Right atrium auricular region (tissue), 2 donors: ENCODE measurements at regions not wholly inside any gene's neighbourhood (a gene's known extent, or its start where the extent isn't known, plus 50 kb on each side); places are given as distances from the start of the nearest gene placed in this dataset.

Experiments
- DNase-seq: peaks from one replicate; pipeline ENCODE4 v3.0.0-alpha.2; 2019; ENCODE audit warnings: low spot score
- H3K27ac ChIP-seq, 2 donors: fragments of 200-600 bp; sonication (generic); 1 replicate in 1 of 2; 2 replicates in 1 of 2; pipeline ENCODE4 v1.5.1; 2016 to 2019
- H3K27me3 ChIP-seq, 2 donors: fragments of 200-600 bp; sonication (generic); one replicate each; pipeline versions ENCODE4 v1.5.1 to v1.6.0; 2017 to 2019
- H3K36me3 ChIP-seq: fragments of 200-600 bp; sonication (generic); one replicate; pipeline ENCODE4 v1.5.1; 2016
- H3K4me1 ChIP-seq, 2 donors: fragments of 200-600 bp; sonication (generic); one replicate each; pipeline versions ENCODE4 v1.5.1 to v1.6.0; 2017 to 2019
- H3K4me3 ChIP-seq, 2 donors: fragments of 200-600 bp; sonication (generic); 1 replicate in 1 of 2; 2 replicates in 1 of 2; pipeline ENCODE4 v1.5.1; 2017 to 2019; ENCODE audit warnings: mild to moderate bottlenecking in 1 of 2, moderate library complexity in 1 of 2
- H3K9me3 ChIP-seq, 2 donors: fragments of 200-600 bp; sonication (generic); one replicate each; pipeline ENCODE4 v1.5.1; 2019
- CTCF ChIP-seq, 2 donors: fragments of 200-600 bp; sonication (generic); IDR thresholded peaks; one replicate each; pipeline ENCODE4 v1.5.1; 2019; ENCODE audit warnings: antibody characterized with exemption in 2 of 2

GRCh38 chr10:110429301-110429700 lies 68.4 kb upstream of the DUSP5 start:
- no peak for DNase-seq
- H3K27me3 ChIP-seq: no peaks in the 10 kb centered on the region
- no peaks in the 10 kb centered on the region for H3K36me3 ChIP-seq
- no peak overlapping the region for H3K27ac ChIP-seq
- H3K4me3 ChIP-seq: no peak overlapping the region
- H3K4me1 ChIP-seq: no peaks in the 10 kb centered on the region
- no peaks in the 10 kb centered on the region for H3K9me3 ChIP-seq
- no peak for TF ChIP-seq CTCF (IDR thresholded peaks at IDR 0.05)

- no peaks in the 10 kb centered on the region for H3K4me1 ChIP-seq
- H3K27me3 ChIP-seq: no peaks in the 10 kb centered on the region
- H3K9me3 ChIP-seq: no peaks in the 10 kb centered on the region
- H3K4me3 ChIP-seq: no peak overlapping the region
- DNase-seq: no peak
- no peak overlapping the region for H3K27ac ChIP-seq
- TF ChIP-seq CTCF (IDR thresholded peaks at IDR 0.05): no peak
- no peaks in the 10 kb centered on the region for H3K36me3 ChIP-seq
Observed at GRCh38 chr10:110430340-110431273, 67.1 kb upstream of the DUSP5 start.

GRCh38 chr10:110431659-110432058 lies 66.0 kb upstream of the DUSP5 start:
- no peak for TF ChIP-seq CTCF (IDR thresholded peaks at IDR 0.05)
- Histone ChIP-seq H3K36me3 (no peaks in the 10 kb centered on the region), H3K4me1 (no peaks in the 10 kb centered on the region), H3K27me3 (no peaks in the 10 kb centered on the region), H3K9me3 (no peaks in the 10 kb centered on the region), H3K4me3 (no peak overlapping the region), H3K27ac (no peak overlapping the region)
- DNase-seq: no peak

- no peaks in the 10 kb centered on the region for H3K4me1 ChIP-seq
- DNase-seq: no peak
- TF ChIP-seq CTCF (IDR thresholded peaks at IDR 0.05): no peak
Observed at GRCh38 chr10:110432084-110432483, 65.6 kb upstream of the DUSP5 start.

GRCh38 chr10:110432814-110433565 lies 64.7 kb upstream of the DUSP5 start:
- Histone ChIP-seq H3K27ac (no peak overlapping the region), H3K4me1 (no peaks in the 10 kb centered on the region), H3K4me3 (no peak overlapping the region), H3K9me3 (no peaks in the 10 kb centered on the region), H3K36me3 (no peaks in the 10 kb centered on the region), H3K27me3 (no peaks in the 10 kb centered on the region)
- TF ChIP-seq CTCF (IDR thresholded peaks at IDR 0.05): no peak
- DNase-seq: no peak

More at GRCh38 chr10:110432084-110432483, 65.6 kb upstream of the DUSP5 start:
- H3K4me3 ChIP-seq: no peak overlapping the region
- H3K27me3 ChIP-seq: no peaks in the 10 kb centered on the region
- no peak overlapping the region for H3K27ac ChIP-seq
- H3K36me3 ChIP-seq: no peaks in the 10 kb centered on the region
- H3K9me3 ChIP-seq: no peaks in the 10 kb centered on the region
